HCT116 (cell line): ENCODE measurements at regions not wholly inside any gene's neighbourhood (a gene's known extent, or its start where the extent isn't known, plus 50 kb on each side); places are given as distances from the start of the nearest gene placed in this dataset.

ENCODE experiments used
- ELF1 ChIP-seq: IDR thresholded peaks from 2 replicates; pipeline ENCODE4 v1.6.1; 2012; ENCODE audit warnings: low read depth, borderline replicate concordance
- EZH2 ChIP-seq: fragments of 200-600 bp; sonication (generic); IDR thresholded peaks from 2 replicates; pipeline ENCODE4 v1.6.1; 2017; ENCODE audit warnings: antibody characterized with exemption, mixed run types
- EZH2phosphoT487 ChIP-seq: fragments of 200-600 bp; IDR thresholded peaks from 2 replicates; pipeline ENCODE4 v1.6.1; 2018; ENCODE audit warnings: antibody characterized with exemption, borderline replicate concordance
- MAX ChIP-seq: IDR thresholded peaks from 2 replicates; pipeline ENCODE4 v1.6.1; 2012
- POLR2A ChIP-seq: IDR thresholded peaks from 2 replicates; pipeline ENCODE4 v1.7.0; 2011; ENCODE audit warnings: borderline replicate concordance; ENCODE audit not compliant: insufficient read depth, insufficient read length; ENCODE audit errors: extremely low read depth
- TCF7L2 ChIP-seq: IDR thresholded peaks from 2 replicates; pipeline ENCODE4 v1.7.0; 2011; ENCODE audit warnings: borderline replicate concordance, inconsistent platforms; ENCODE audit not compliant: insufficient read depth, insufficient read length; ENCODE audit errors: extremely low read depth
- TF ChIP-seq, protein P1 (sequence below), 3 experiments: fragments of 200-600 bp in 1 of 3; sonication (generic) in 1 of 3; IDR thresholded peaks in 2 of 3; conservative IDR thresholded peaks in 1 of 3; 2 replicates each; pipeline ENCODE4 v1.5.1; 2012 to 2017; ENCODE audit warnings: low read depth in 2 of 3, low read length in 2 of 3, antibody characterized with exemption in 1 of 3, borderline replicate concordance in 1 of 3, control low read depth in 1 of 3, mild to moderate bottlenecking in 1 of 3, mixed read lengths in 1 of 3, mixed run types in 1 of 3, moderate library complexity in 1 of 3; ENCODE audit not compliant: insufficient read depth in 1 of 3
- TF ChIP-seq, protein P2 (sequence below): IDR thresholded peaks from 2 replicates; pipeline ENCODE4 v1.6.1; 2012; ENCODE audit warnings: low read depth

GRCh38 chr3:182108371-182108770, 396.6 kb downstream of the SOX2 start:
- TF ChIP-seq, protein P1, sequence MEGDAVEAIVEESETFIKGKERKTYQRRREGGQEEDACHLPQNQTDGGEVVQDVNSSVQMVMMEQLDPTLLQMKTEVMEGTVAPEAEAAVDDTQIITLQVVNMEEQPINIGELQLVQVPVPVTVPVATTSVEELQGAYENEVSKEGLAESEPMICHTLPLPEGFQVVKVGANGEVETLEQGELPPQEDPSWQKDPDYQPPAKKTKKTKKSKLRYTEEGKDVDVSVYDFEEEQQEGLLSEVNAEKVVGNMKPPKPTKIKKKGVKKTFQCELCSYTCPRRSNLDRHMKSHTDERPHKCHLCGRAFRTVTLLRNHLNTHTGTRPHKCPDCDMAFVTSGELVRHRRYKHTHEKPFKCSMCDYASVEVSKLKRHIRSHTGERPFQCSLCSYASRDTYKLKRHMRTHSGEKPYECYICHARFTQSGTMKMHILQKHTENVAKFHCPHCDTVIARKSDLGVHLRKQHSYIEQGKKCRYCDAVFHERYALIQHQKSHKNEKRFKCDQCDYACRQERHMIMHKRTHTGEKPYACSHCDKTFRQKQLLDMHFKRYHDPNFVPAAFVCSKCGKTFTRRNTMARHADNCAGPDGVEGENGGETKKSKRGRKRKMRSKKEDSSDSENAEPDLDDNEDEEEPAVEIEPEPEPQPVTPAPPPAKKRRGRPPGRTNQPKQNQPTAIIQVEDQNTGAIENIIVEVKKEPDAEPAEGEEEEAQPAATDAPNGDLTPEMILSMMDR (IDR thresholded peaks at IDR 0.05 in 2 of 3, conservative IDR thresholded peaks at IDR 0.05 in 1 of 3; ENCODE audit: borderline replicate concordance in 1 of 3, insufficient read depth in 1 of 3, low read depth in 2 of 3, low read length in 2 of 3) = no peak
- TF ChIP-seq EZH2 = no peak
- TF ChIP-seq POLR2A = no peak
- TF ChIP-seq TCF7L2 = no peak
- no peak for TF ChIP-seq EZH2phosphoT487
- no peak for TF ChIP-seq ELF1
- no peak for TF ChIP-seq MAX
- TF ChIP-seq, protein P2, sequence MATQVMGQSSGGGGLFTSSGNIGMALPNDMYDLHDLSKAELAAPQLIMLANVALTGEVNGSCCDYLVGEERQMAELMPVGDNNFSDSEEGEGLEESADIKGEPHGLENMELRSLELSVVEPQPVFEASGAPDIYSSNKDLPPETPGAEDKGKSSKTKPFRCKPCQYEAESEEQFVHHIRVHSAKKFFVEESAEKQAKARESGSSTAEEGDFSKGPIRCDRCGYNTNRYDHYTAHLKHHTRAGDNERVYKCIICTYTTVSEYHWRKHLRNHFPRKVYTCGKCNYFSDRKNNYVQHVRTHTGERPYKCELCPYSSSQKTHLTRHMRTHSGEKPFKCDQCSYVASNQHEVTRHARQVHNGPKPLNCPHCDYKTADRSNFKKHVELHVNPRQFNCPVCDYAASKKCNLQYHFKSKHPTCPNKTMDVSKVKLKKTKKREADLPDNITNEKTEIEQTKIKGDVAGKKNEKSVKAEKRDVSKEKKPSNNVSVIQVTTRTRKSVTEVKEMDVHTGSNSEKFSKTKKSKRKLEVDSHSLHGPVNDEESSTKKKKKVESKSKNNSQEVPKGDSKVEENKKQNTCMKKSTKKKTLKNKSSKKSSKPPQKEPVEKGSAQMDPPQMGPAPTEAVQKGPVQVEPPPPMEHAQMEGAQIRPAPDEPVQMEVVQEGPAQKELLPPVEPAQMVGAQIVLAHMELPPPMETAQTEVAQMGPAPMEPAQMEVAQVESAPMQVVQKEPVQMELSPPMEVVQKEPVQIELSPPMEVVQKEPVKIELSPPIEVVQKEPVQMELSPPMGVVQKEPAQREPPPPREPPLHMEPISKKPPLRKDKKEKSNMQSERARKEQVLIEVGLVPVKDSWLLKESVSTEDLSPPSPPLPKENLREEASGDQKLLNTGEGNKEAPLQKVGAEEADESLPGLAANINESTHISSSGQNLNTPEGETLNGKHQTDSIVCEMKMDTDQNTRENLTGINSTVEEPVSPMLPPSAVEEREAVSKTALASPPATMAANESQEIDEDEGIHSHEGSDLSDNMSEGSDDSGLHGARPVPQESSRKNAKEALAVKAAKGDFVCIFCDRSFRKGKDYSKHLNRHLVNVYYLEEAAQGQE = no peak
